Peyer's patch (tissue), 4 donors: ENCODE measurements at regions not wholly inside any gene's neighbourhood (a gene's known extent, or its start where the extent isn't known, plus 50 kb on each side); places are given as distances from the start of the nearest gene placed in this dataset.

Source experiments
- DNase-seq, 3 donors: peaks; one replicate each; pipeline ENCODE4 v3.0.0-alpha.2; 2017 to 2019
- H3K27ac ChIP-seq, 4 donors: fragments of 200-600 bp; sonication (generic); one replicate each; pipeline ENCODE4 v1.5.1; 2016 to 2019
- H3K27me3 ChIP-seq, 2 donors: fragments of 200-600 bp; sonication (generic); one replicate each; pipeline ENCODE4 v1.5.1; 2019
- H3K36me3 ChIP-seq, 3 donors: fragments of 200-600 bp; sonication (generic); one replicate each; pipeline ENCODE4 v1.5.1; 2016 to 2019
- H3K4me1 ChIP-seq, 4 donors: fragments of 200-600 bp; sonication (generic); one replicate each; pipeline ENCODE4 v1.5.1; 2016 to 2019
- H3K4me3 ChIP-seq, 4 donors: fragments of 200-600 bp; sonication (generic); 1 replicate in 3 of 4; 2 replicates in 1 of 4; pipeline ENCODE4 v1.5.1; 2016 to 2019; ENCODE audit warnings: mild to moderate bottlenecking in 1 of 4
- H3K9me3 ChIP-seq, 4 donors: fragments of 200-600 bp; sonication (generic); one replicate each; pipeline ENCODE4 v1.5.1; 2016 to 2019; ENCODE audit warnings: mild to moderate bottlenecking in 1 of 4
- POLR2A ChIP-seq, 2 donors: fragments of 450-650 bp; IDR thresholded peaks; one replicate each; pipeline ENCODE4 v1.5.1; 2017; ENCODE audit warnings: antibody characterized with exemption in 2 of 2, mild to moderate bottlenecking in 2 of 2, moderate library complexity in 2 of 2
- TF ChIP-seq, protein P1 (sequence below), 6 experiments: fragments of 450-650 bp in 4 of 6; fragments of 200-600 bp in 2 of 6; sonication (generic) in 1 of 6; IDR thresholded peaks; one replicate each; pipeline ENCODE4 v1.5.1; 2017 to 2019; ENCODE audit warnings: antibody characterized with exemption in 6 of 6, mild to moderate bottlenecking in 3 of 6, moderate library complexity in 1 of 6

DNA sequence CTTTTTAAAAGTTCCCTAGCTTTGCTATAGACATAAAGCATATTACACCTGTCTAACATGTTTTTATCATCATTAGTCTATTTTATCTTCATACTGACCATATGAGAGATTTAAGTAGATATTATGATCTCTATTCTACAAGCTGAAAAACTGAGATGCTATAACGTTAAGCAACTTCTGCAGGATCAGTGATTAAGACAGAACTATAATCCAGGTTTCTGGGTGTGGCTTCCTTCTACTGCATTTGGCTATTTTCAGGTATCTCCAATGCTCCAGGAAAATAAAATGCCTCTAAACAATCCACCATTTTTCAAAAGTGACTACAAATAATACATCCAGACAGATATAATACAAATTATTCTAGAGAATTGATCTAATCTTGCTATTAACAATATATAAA, 53.4 kb downstream of the RGS2 start:
- Histone ChIP-seq H3K27me3 (no peaks in the 10 kb centered on the region), H3K9me3 (no peaks in the 10 kb centered on the region), H3K27ac (no peak overlapping the region), H3K36me3 (no peaks in the 10 kb centered on the region), H3K4me3 (no peak overlapping the region), H3K4me1 (no peaks in the 10 kb centered on the region)
- DNase-seq = no peak
- TF ChIP-seq POLR2A (IDR thresholded peaks at IDR 0.05) = no peak
- TF ChIP-seq, protein P1, sequence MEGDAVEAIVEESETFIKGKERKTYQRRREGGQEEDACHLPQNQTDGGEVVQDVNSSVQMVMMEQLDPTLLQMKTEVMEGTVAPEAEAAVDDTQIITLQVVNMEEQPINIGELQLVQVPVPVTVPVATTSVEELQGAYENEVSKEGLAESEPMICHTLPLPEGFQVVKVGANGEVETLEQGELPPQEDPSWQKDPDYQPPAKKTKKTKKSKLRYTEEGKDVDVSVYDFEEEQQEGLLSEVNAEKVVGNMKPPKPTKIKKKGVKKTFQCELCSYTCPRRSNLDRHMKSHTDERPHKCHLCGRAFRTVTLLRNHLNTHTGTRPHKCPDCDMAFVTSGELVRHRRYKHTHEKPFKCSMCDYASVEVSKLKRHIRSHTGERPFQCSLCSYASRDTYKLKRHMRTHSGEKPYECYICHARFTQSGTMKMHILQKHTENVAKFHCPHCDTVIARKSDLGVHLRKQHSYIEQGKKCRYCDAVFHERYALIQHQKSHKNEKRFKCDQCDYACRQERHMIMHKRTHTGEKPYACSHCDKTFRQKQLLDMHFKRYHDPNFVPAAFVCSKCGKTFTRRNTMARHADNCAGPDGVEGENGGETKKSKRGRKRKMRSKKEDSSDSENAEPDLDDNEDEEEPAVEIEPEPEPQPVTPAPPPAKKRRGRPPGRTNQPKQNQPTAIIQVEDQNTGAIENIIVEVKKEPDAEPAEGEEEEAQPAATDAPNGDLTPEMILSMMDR (IDR thresholded peaks at IDR 0.05) = no peak

DNA sequence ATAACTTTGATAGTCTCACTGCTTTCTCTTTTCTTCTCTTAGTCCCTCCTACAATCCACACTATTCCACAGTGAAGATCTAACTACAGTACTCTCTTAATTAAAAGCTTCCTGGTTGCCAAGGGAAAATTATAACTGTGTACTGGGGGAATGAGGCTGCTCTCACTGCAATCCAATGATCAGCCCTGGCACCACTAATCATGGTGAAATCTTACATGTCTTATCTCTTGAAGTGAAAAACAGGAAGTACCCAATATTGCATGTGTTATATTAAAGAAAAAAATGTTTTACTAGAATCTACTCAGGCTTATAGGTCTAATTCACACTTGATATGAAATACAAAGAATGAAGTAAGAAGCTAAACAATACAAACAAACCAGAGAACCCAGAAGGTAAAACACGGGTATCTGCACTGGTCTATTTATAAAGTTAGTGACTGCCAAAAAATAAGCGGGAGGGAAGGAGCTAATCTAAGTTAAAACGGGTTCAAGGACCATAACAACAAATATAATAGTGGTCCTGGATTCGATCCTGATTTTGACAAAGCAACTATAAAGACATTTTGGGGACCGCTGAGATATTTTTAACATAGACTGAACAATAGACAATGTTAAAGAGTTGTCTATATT, 57.5 kb downstream of the RGS2 start:
- DNase-seq = no peak
- Histone ChIP-seq H3K27ac (no peak overlapping the region), H3K27me3 (no peaks in the 10 kb centered on the region), H3K4me1 (no peaks in the 10 kb centered on the region), H3K4me3 (no peak overlapping the region), H3K36me3 (no peaks in the 10 kb centered on the region), H3K9me3 (no peaks in the 10 kb centered on the region)
- no peak for TF ChIP-seq POLR2A (IDR thresholded peaks at IDR 0.05)

DNA sequence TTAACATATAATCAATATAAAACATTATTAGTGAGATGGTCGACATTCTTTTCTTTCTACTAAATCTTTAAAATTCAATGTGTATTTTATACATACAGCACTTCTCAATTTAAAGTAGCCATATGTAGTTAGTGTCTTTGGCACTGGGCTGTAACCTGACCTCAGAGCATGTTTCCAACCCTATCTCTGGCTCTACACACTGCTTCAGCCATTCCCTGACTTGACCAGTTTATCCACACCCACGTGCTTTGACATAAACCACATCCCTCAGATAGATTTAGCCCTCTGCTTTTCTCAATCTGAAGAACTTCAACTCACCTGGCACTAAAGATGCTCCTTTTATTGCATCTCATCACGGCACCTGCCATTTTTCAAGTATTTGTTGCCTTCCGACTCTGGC, 58.3 kb downstream of the RGS2 start:
- Histone ChIP-seq H3K27ac (no peak overlapping the region), H3K27me3 (no peaks in the 10 kb centered on the region), H3K9me3 (no peaks in the 10 kb centered on the region), H3K4me1 (no peaks in the 10 kb centered on the region), H3K4me3 (no peak overlapping the region), H3K36me3 (no peaks in the 10 kb centered on the region)
- no peak for TF ChIP-seq POLR2A (IDR thresholded peaks at IDR 0.05)
- TF ChIP-seq, protein P1 (IDR thresholded peaks at IDR 0.05) = no peak
- no peak for DNase-seq

DNA sequence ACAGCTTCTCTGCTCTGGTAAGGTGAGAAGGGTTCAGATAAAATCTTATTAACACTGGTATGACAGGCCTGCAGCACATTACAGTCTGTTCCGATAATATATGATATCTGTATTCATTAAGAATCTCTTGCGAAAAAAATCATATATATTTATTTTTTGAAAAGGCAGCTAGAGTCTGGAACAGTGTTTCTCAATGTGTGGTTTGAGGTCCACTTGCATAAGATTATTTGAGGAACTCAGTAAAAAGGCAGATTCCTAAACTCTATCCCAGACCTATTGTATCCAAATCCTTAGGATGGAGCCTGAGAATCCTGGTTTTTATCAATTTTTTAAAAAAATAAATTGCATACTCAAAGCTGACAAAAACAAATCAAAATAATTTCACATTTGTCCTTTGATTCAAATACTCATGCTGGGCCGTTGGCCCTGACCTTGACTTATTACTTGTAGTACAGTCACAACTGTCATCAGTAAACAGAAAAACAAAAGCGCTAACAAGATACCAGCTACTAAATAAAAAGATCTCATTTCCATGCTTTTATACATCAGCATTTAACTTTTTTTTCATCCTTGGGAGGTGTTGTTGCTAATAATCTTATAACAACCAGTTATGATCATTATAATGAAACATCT, 60.6 kb downstream of the RGS2 start:
- H3K9me3 ChIP-seq = no peaks in the 10 kb centered on the region
- H3K27ac ChIP-seq = no peak overlapping the region
- H3K4me3 ChIP-seq = no peak overlapping the region
- no peaks in the 10 kb centered on the region for H3K36me3 ChIP-seq
- no peaks in the 10 kb centered on the region for H3K4me1 ChIP-seq
- DNase-seq = no peak
- TF ChIP-seq, protein P1 (IDR thresholded peaks at IDR 0.05) = no peak
- no peak for TF ChIP-seq POLR2A (IDR thresholded peaks at IDR 0.05)
- no peaks in the 10 kb centered on the region for H3K27me3 ChIP-seq

- DNase-seq = no peak
- H3K9me3 ChIP-seq = no peaks in the 10 kb centered on the region
Measured at GRCh38 chr1:192872010-192872409, 63.2 kb downstream of the RGS2 start.

GRCh38 chr1:192873836-192874235, 65.0 kb downstream of the RGS2 start:
- Histone ChIP-seq H3K27ac (no peak overlapping the region), H3K4me3 (no peak overlapping the region), H3K36me3 (no peaks in the 10 kb centered on the region), H3K9me3 (no peaks in the 10 kb centered on the region), H3K27me3 (no peaks in the 10 kb centered on the region), H3K4me1 (peaks cover 0 to 11% (median 0%) of the 10 kb centered on the region in 4 donors)
- no peak for DNase-seq
- TF ChIP-seq, protein P1 (IDR thresholded peaks at IDR 0.05) = no peak
- TF ChIP-seq POLR2A (IDR thresholded peaks at IDR 0.05) = no peak

More at GRCh38 chr1:192872010-192872409, 63.2 kb downstream of the RGS2 start:
- Histone ChIP-seq H3K27ac (no peak overlapping the region), H3K36me3 (no peaks in the 10 kb centered on the region), H3K4me3 (no peak overlapping the region), H3K27me3 (no peaks in the 10 kb centered on the region), H3K4me1 (no peaks in the 10 kb centered on the region)
- TF ChIP-seq POLR2A (IDR thresholded peaks at IDR 0.05) = no peak
- TF ChIP-seq, protein P1 (IDR thresholded peaks at IDR 0.05) = no peak
